Astrocyte (in vitro differentiated cells and primary cell): ENCODE measurements at regions not wholly inside any gene's neighbourhood (a gene's known extent, or its start where the extent isn't known, plus 50 kb on each side); places are given as distances from the start of the nearest gene placed in this dataset.

ENCODE experiments used
- DNase-seq: peaks from one replicate; pipeline ENCODE4 v3.0.0-alpha.2; 2010; ENCODE audit warnings: low read depth
- FAIRE-seq: peaks from 2 replicates; lab custom pipeline; 2011; peaks lifted over from hg19 to GRCh38; lab: Jason Lieb, UNC
- H2AFZ ChIP-seq: 2 replicates; pipeline ENCODE4 v1.6.0; 2012; ENCODE audit warnings: low read depth, low read length, inconsistent platforms
- H3K27ac ChIP-seq: 2 replicates; pipeline ENCODE4 v1.5.1; 2011; ENCODE audit warnings: low read depth, low read length, inconsistent platforms
- H3K27me3 ChIP-seq: 2 replicates; pipeline ENCODE4 v1.6.0; 2011; ENCODE audit warnings: low read length, inconsistent platforms; ENCODE audit not compliant: insufficient read depth
- H3K36me3 ChIP-seq: 2 replicates; pipeline ENCODE4 v1.5.1; 2011; ENCODE audit warnings: low read length, inconsistent platforms; ENCODE audit not compliant: insufficient read depth
- H3K4me1 ChIP-seq: 2 replicates; pipeline ENCODE4 v1.5.1; 2011; ENCODE audit warnings: low read length, inconsistent platforms; ENCODE audit not compliant: insufficient read depth
- H3K4me2 ChIP-seq: 2 replicates; pipeline ENCODE4 v1.6.0; 2012; ENCODE audit warnings: low read length, inconsistent platforms
- H3K4me3 ChIP-seq: 2 replicates; pipeline ENCODE4 v1.5.1; 2011; ENCODE audit warnings: low read depth, mild to moderate bottlenecking, low read length, inconsistent platforms; ENCODE audit not compliant: insufficient read depth
- H3K79me2 ChIP-seq: 2 replicates; pipeline ENCODE4 v1.6.0; 2012; ENCODE audit warnings: mild to moderate bottlenecking, low read length, inconsistent platforms; ENCODE audit not compliant: insufficient read depth
- H3K9ac ChIP-seq: 2 replicates; pipeline ENCODE4 v1.6.0; 2012; ENCODE audit warnings: mild to moderate bottlenecking, low read length, inconsistent platforms
- H3K9me3 ChIP-seq: 2 replicates; pipeline ENCODE4 v1.5.1; 2012; ENCODE audit warnings: low read depth, mild to moderate bottlenecking, low read length, inconsistent platforms; ENCODE audit not compliant: insufficient read depth
- H4K20me1 ChIP-seq: 2 replicates; pipeline ENCODE4 v1.6.0; 2012; ENCODE audit warnings: low read length, inconsistent platforms; ENCODE audit not compliant: insufficient read depth
- H3K27ac Mint-ChIP-seq: one replicate; pipeline ENCODE4 v1.8.0; 2021; ENCODE audit warnings: mild to moderate bottlenecking, mixed read lengths; ENCODE audit not compliant: unreplicated experiment
- H3K27me3 Mint-ChIP-seq: one replicate; pipeline ENCODE4 v1.8.0; 2021; ENCODE audit warnings: low read depth, mixed read lengths; ENCODE audit not compliant: unreplicated experiment
- H3K36me3 Mint-ChIP-seq: one replicate; pipeline ENCODE4 v1.8.0; 2021; ENCODE audit warnings: low read depth, mixed read lengths; ENCODE audit not compliant: unreplicated experiment
- H3K4me1 Mint-ChIP-seq: one replicate; pipeline ENCODE4 v1.8.0; 2021; ENCODE audit warnings: low read depth, mixed read lengths; ENCODE audit not compliant: unreplicated experiment
- H3K4me3 Mint-ChIP-seq: one replicate; pipeline ENCODE4 v1.8.0; 2021; ENCODE audit warnings: mild to moderate bottlenecking, moderate library complexity, mixed read lengths; ENCODE audit not compliant: unreplicated experiment
- H3K9me3 Mint-ChIP-seq: one replicate; pipeline ENCODE4 v1.8.0; 2021; ENCODE audit warnings: mild to moderate bottlenecking, mixed read lengths; ENCODE audit not compliant: unreplicated experiment
- CTCF ChIP-seq: IDR thresholded peaks from 2 replicates; pipeline ENCODE4 v1.5.1; 2011; ENCODE audit warnings: low read depth, mild to moderate bottlenecking, inconsistent platforms, low read length, moderate library complexity; ENCODE audit not compliant: insufficient read depth
- EZH2 ChIP-seq: IDR thresholded peaks from 2 replicates; pipeline ENCODE4 v1.6.1; 2012; ENCODE audit warnings: mild to moderate bottlenecking, low read length, inconsistent platforms; ENCODE audit not compliant: insufficient read depth

DNA sequence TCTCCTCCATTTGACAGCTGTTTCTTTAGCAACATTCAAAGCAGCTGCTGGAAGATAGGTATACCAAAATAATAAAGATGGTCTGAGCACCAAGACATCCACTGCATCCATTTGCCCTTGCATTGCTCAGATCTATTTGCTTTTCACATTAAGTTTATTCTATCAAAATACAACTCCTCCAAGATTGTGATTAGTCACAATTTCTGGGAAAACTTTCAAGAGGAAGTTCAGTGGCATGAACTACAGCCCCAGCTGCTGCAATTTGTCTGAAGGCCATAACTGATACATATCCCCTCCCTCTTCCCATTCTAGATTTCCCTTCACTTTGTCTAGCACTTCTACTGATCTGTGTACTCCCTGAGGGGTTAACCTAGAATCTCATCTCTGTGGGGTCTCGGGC lies 117.5 kb upstream of the CEP126 start:
- Histone ChIP-seq H3K4me1 (peaks cover 5% of the 10 kb centered on the region), H3K27me3 (no peaks in the 10 kb centered on the region), H3K9me3 (no peaks in the 10 kb centered on the region), H3K27ac (no peak overlapping the region), H2AFZ (no peak overlapping the region), H3K9ac (no peak overlapping the region), H3K36me3 (no peaks in the 10 kb centered on the region), H3K4me3 (no peak overlapping the region), H3K4me2 (no peak overlapping the region), H4K20me1 (no peaks in the 10 kb centered on the region), H3K79me2 (no peaks in the 10 kb centered on the region)
- FAIRE-seq: no peak
- no peaks in the 10 kb centered on the region for H3K36me3 Mint-ChIP-seq
- no peaks in the 10 kb centered on the region for H3K9me3 Mint-ChIP-seq
- DNase-seq: no peak
- no peak overlapping the region for H3K27ac Mint-ChIP-seq
- TF ChIP-seq EZH2: no peak
- TF ChIP-seq CTCF: no peak
- no peaks in the 10 kb centered on the region for H3K4me1 Mint-ChIP-seq
- peaks cover 7% of the 10 kb centered on the region for H3K27me3 Mint-ChIP-seq
- no peak overlapping the region for H3K4me3 Mint-ChIP-seq

GRCh38 chr11:101792814-101793213 lies 122.0 kb upstream of the CEP126 start:
- H3K4me1 Mint-ChIP-seq: no peaks in the 10 kb centered on the region
- TF ChIP-seq EZH2 (no peak), CTCF (no peak)
- H3K36me3 ChIP-seq: no peaks in the 10 kb centered on the region
- no peaks in the 10 kb centered on the region for H4K20me1 ChIP-seq
- no peak for FAIRE-seq
- no peak overlapping the region for H3K27ac ChIP-seq
- H3K27me3 ChIP-seq: no peaks in the 10 kb centered on the region
- peaks cover 5% of the 10 kb centered on the region for H3K4me1 ChIP-seq
- peaks cover 4% of the 10 kb centered on the region for H3K27me3 Mint-ChIP-seq
- H3K27ac Mint-ChIP-seq: no peak overlapping the region
- no peak for DNase-seq
- H3K79me2 ChIP-seq: no peaks in the 10 kb centered on the region
- no peak overlapping the region for H3K9ac ChIP-seq
- no peaks in the 10 kb centered on the region for H3K36me3 Mint-ChIP-seq
- no peak overlapping the region for H2AFZ ChIP-seq
- no peak overlapping the region for H3K4me2 ChIP-seq
- no peak overlapping the region for H3K4me3 Mint-ChIP-seq
- H3K4me3 ChIP-seq: no peak overlapping the region
- H3K9me3 Mint-ChIP-seq: no peaks in the 10 kb centered on the region
- no peaks in the 10 kb centered on the region for H3K9me3 ChIP-seq

- Histone ChIP-seq H3K9ac (no peak overlapping the region), H3K27me3 (no peaks in the 10 kb centered on the region), H3K4me1 (no peaks in the 10 kb centered on the region), H3K27ac (no peak overlapping the region), H3K4me2 (no peak overlapping the region), H4K20me1 (no peaks in the 10 kb centered on the region), H2AFZ (no peak overlapping the region), H3K9me3 (no peaks in the 10 kb centered on the region), H3K4me3 (no peak overlapping the region), H3K36me3 (no peaks in the 10 kb centered on the region), H3K79me2 (no peaks in the 10 kb centered on the region)
- Mint-ChIP-seq H3K27me3 (no peaks in the 10 kb centered on the region), H3K36me3 (no peaks in the 10 kb centered on the region), H3K27ac (no peak overlapping the region), H3K9me3 (peaks cover 1% of the 10 kb centered on the region), H3K4me1 (no peaks in the 10 kb centered on the region), H3K4me3 (no peak overlapping the region)
- TF ChIP-seq EZH2 (no peak), CTCF (no peak)
- DNase-seq (no peak), FAIRE-seq (no peak)
Measured at GRCh38 chr11:101786916-101787315, 127.9 kb upstream of the CEP126 start.
